ENCODE measurements at regions not wholly inside any gene's neighbourhood (a gene's known extent, or its start where the extent isn't known, plus 50 kb on each side); places are given as distances from the start of the nearest gene placed in this dataset.
A peak's percentile ranks its signal among the peaks of the same experiment; 100 is the strongest.
"Not testable (repeated sequence)": the region's sequence is repeated elsewhere in the genome, so short reads cannot be mapped to it uniquely, and the experiment has no call there.

- peak; percentile 59 for DNase-seq (ENCODE audit: low read depth)
Measured at GRCh38 chr1:114032271-114033215, 53.3 kb downstream of the OLFML3 start.

- no peak for DNase-seq (ENCODE audit: low read depth)
Measured at GRCh38 chr1:114033216-114033706, 54.0 kb downstream of the OLFML3 start.

- DNase-seq (ENCODE audit: low read depth): no peak
Measured at GRCh38 chr1:114033961-114034360, 54.7 kb downstream of the OLFML3 start.

- DNase-seq (ENCODE audit: low read depth): no peak
Measured at GRCh38 chr1:114034567-114035303, 55.5 kb downstream of the OLFML3 start.

GRCh38 chr1:114035304-114035700 lies 56.0 kb downstream of the OLFML3 start:
- no peak for DNase-seq (ENCODE audit: low read depth)

- DNase-seq (ENCODE audit: low read depth): not testable (repeated sequence)
Measured at GRCh38 chr1:114036841-114037630, 57.8 kb downstream of the OLFML3 start.

- DNase-seq (ENCODE audit: low read depth): no peak
Measured at GRCh38 chr1:114037631-114037890, 58.3 kb downstream of the OLFML3 start.

GRCh38 chr1:114037962-114038816 lies 58.9 kb downstream of the OLFML3 start:
- DNase-seq (ENCODE audit: low read depth): no peak
